Uterus (tissue), 2 donors: ENCODE measurements at regions not wholly inside any gene's neighbourhood (a gene's known extent, or its start where the extent isn't known, plus 50 kb on each side); places are given as distances from the start of the nearest gene placed in this dataset.

ENCODE experiments used
- CTCF ChIP-seq, 4 experiments: fragments of 200-600 bp in 2 of 4; fragments of 450-650 bp in 2 of 4; sonication (generic) in 2 of 4; IDR thresholded peaks; one replicate each; pipeline ENCODE4 v1.5.1; 2016 to 2019; ENCODE audit warnings: antibody characterized with exemption in 4 of 4, mild to moderate bottlenecking in 2 of 4, moderate library complexity in 1 of 4
- POLR2A ChIP-seq, 2 donors: fragments of 450-650 bp; IDR thresholded peaks; one replicate each; pipeline ENCODE4 v1.6.1; 2016; ENCODE audit warnings: antibody characterized with exemption in 2 of 2, mild to moderate bottlenecking in 1 of 2, moderate library complexity in 1 of 2

DNA sequence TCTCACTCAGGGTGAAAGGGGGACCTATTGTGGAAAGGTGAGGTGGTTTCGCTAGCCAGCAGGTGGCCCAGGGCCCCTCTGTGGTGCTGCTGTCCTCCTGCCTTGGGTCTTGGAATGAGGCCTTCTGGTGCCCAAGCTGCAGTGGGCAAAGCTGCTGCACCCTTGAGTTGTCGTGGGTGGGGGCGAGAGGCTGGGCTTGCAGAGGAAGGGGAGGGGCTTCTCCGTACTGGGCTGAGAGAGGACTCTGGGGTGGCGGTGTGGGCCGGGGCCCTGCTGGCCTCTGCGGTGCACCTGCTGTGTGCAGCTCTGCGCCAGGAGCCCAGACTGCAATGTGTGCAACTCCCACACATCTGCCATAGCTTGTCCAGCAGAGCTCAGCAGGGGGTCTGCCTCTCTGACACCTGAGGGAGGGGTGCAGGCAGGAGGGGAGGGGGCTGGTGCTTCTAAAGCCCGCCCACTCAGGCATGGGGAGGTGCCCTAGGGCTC lies 145.8 kb downstream of the KIF26A start:
- TF ChIP-seq POLR2A (IDR thresholded peaks at IDR 0.05) (no peak), CTCF (IDR thresholded peaks at IDR 0.05) (no peak)
